A673 (cell line): ENCODE measurements at regions not wholly inside any gene's neighbourhood (a gene's known extent, or its start where the extent isn't known, plus 50 kb on each side); places are given as distances from the start of the nearest gene placed in this dataset.

ENCODE experiments used
- BruUV-seq: library from RNA; stranded (reverse); fragments of 400-500 nt; replicated peaks from 2 replicates; lab custom pipeline; 2021; lab: Mats Ljungman, UMichigan
- CTCF ChIA-PET: fragments of 300-600 bp; sonication (Branson Sonifier 250); formaldehyde crosslinking; loops from one replicate; lab custom pipeline; 2022; ENCODE audit warnings: antibody characterized with exemption; lab: Charles Lee
- POLR2A ChIA-PET: fragments of 300-600 bp; sonication (Branson Sonifier 250); formaldehyde crosslinking; loops from one replicate; lab custom pipeline; 2022; ENCODE audit warnings: antibody characterized with exemption; ENCODE audit not compliant: low non-redundant PET; lab: Charles Lee
- DNase-seq: peaks from one replicate; pipeline ENCODE4 v3.0.0-alpha.2; 2015; ENCODE audit warnings: low spot score
- H3K27ac ChIP-seq: fragments of 200-600 bp; sonication (generic); 2 replicates; pipeline ENCODE4 v1.5.1; 2016; ENCODE audit warnings: mixed run types, low read depth, mild to moderate bottlenecking, mixed read lengths, antibody characterized with exemption, low read length; ENCODE audit not compliant: poor library complexity, severe bottlenecking
- H3K27me3 ChIP-seq: fragments of 200-600 bp; sonication (generic); replicated peaks from 2 replicates; pipeline ENCODE4 v1.6.1; 2017; ENCODE audit warnings: mixed run types, low read depth, mild to moderate bottlenecking, mixed read lengths, antibody characterized with exemption, low read length; ENCODE audit not compliant: insufficient read depth, poor library complexity
- H3K36me3 ChIP-seq: fragments of 200-600 bp; sonication (generic); 2 replicates; pipeline ENCODE4 v1.6.1; 2016; ENCODE audit warnings: mixed run types, mild to moderate bottlenecking, mixed read lengths, antibody characterized with exemption, low read length; ENCODE audit not compliant: insufficient read depth, poor library complexity, severe bottlenecking
- H3K4me1 ChIP-seq: fragments of 200-600 bp; sonication (generic); 2 replicates; pipeline ENCODE4 v1.6.1; 2017; ENCODE audit warnings: mixed run types, mild to moderate bottlenecking, mixed read lengths, antibody characterized with exemption, low read length; ENCODE audit not compliant: insufficient read depth, poor library complexity, severe bottlenecking
- H3K4me3 ChIP-seq: fragments of 200-600 bp; sonication (generic); 2 replicates; pipeline ENCODE4 v1.5.1; 2016; ENCODE audit warnings: low read depth, mixed run types, mild to moderate bottlenecking, mixed read lengths, low read length; ENCODE audit not compliant: poor library complexity, severe bottlenecking
- H3K9me3 ChIP-seq: fragments of 200-600 bp; sonication (generic); 2 replicates; pipeline ENCODE4 v1.6.1; 2016; ENCODE audit warnings: mixed run types, low read depth, mild to moderate bottlenecking, mixed read lengths, antibody characterized with exemption, low read length; ENCODE audit not compliant: poor library complexity, severe bottlenecking
- CTCF ChIP-seq: fragments of 300-800, 200-600 bp; sonication (generic); conservative IDR thresholded peaks from 2 replicates; pipeline ENCODE4 v1.5.1; 2017; ENCODE audit warnings: low read depth, mild to moderate bottlenecking, antibody characterized with exemption, low read length, moderate library complexity, mixed read lengths
- EZH2 ChIP-seq: fragments of 200-600 bp; sonication (generic); IDR thresholded peaks from 2 replicates; pipeline ENCODE4 v1.6.1; 2017; ENCODE audit warnings: borderline replicate concordance, low read depth, mild to moderate bottlenecking, mixed read lengths, antibody characterized with exemption, low read length; ENCODE audit not compliant: poor library complexity, severe bottlenecking
- intact Hi-C: fragments of 100-400 bp; cut with micrococcal nuclease; formaldehyde crosslinking; loops from one replicate; pipeline ENCODE4 v1.10.0; 2022; ENCODE audit not compliant: unreplicated experiment

- Histone ChIP-seq H3K4me3 (no peak overlapping the region), H3K36me3 (no peaks in the 10 kb centered on the region), H3K4me1 (no peaks in the 10 kb centered on the region), H3K27me3 (no peaks in the 10 kb centered on the region), H3K9me3 (peaks cover 14% of the 10 kb centered on the region), H3K27ac (no peak overlapping the region)
- no peak for DNase-seq
- TF ChIP-seq EZH2 (no peak), CTCF (no peak)
- ChIA-PET CTCF (no interaction called here), POLR2A (no interaction called here)
- BruUV-seq, result no TSS peak
- intact Hi-C loops, result no loop called here
Measured at GRCh38 chr9:80632041-80632440, 1057.3 kb downstream of the TLE1 start.

GRCh38 chr9:80622508-80622907 is 1050.7 kb downstream of the TLE4 start:
- no peaks in the 10 kb centered on the region for H3K9me3 ChIP-seq
- BruUV-seq, result no TSS peak
- no peak for DNase-seq
- TF ChIP-seq EZH2 (no peak), CTCF (no peak)
- no peaks in the 10 kb centered on the region for H3K36me3 ChIP-seq
- intact Hi-C loops, result no loop called here
- H3K4me3 ChIP-seq, result no peak overlapping the region
- H3K27ac ChIP-seq, result no peak overlapping the region
- no peaks in the 10 kb centered on the region for H3K27me3 ChIP-seq
- ChIA-PET CTCF (no interaction called here), POLR2A (no interaction called here)
- no peaks in the 10 kb centered on the region for H3K4me1 ChIP-seq

- Histone ChIP-seq H3K9me3 (no peaks in the 10 kb centered on the region), H3K36me3 (no peaks in the 10 kb centered on the region), H3K4me3 (no peak overlapping the region), H3K4me1 (no peaks in the 10 kb centered on the region), H3K27ac (no peak overlapping the region), H3K27me3 (no peaks in the 10 kb centered on the region)
- no TSS peak for BruUV-seq
- ChIA-PET POLR2A (no interaction called here), CTCF (no interaction called here)
- intact Hi-C loops, result no loop called here
- TF ChIP-seq CTCF (no peak), EZH2 (no peak)
- DNase-seq, result no peak
Measured at GRCh38 chr9:80619356-80619755, 1047.6 kb downstream of the TLE4 start.
